ENCODE measurements at regions not wholly inside any gene's neighbourhood (a gene's known extent, or its start where the extent isn't known, plus 50 kb on each side); places are given as distances from the start of the nearest gene placed in this dataset.

DNA sequence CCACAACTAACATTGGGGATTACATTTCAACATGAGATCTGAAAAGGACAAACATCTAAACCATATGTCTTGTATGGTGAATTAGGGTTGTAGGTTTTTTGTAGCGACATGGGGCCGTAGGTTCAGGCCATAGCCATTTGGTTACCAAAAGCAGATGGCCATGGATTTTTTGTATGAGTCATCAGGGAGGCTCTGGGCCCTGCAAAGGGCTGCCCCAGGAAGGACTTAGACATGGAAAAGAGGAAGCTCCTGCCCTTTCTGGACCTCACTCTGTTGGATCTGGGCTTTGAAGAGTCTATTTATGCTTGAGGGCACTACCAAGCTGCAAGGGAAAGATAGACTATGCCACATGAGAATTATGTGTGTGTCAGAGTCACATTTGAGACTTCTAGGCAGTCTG is 89.3 kb upstream of the DHRS4 start:
- TF ChIP-seq YY1 (IDR thresholded peaks at IDR 0.05) (no peak), TAF1 (conservative IDR thresholded peaks at IDR 0.05) (no peak), EGR1 (IDR thresholded peaks at IDR 0.05; ENCODE audit: low read depth in 2 of 2) (no peak), ZBTB33 (IDR thresholded peaks at IDR 0.05) (no peak), FOXA2 (IDR thresholded peaks at IDR 0.05) (no peak), GABPA (IDR thresholded peaks at IDR 0.05 in 1 of 2, conservative IDR thresholded peaks at IDR 0.05 in 1 of 2) (no peak)
- 91% methylated on average over 2 of the region's 2 CpGs for WGBS
- Histone ChIP-seq H3K9ac (ENCODE audit: low read depth in 1 of 2, low read length in 2 of 2) (no peak overlapping the region), H3K9me3 (ENCODE audit: control insufficient read depth in 4 of 4, low read length in 3 of 4) (no peaks in the 10 kb centered on the region), H3K27me3 (ENCODE audit: control insufficient read depth in 4 of 4, insufficient read depth in 4 of 4, low read length in 3 of 4) (no peaks in the 10 kb centered on the region), H3K27ac (ENCODE audit: low read depth in 1 of 2, low read length in 2 of 2) (no peak overlapping the region), H3K36me3 (ENCODE audit: control insufficient read depth in 4 of 4, insufficient read depth in 3 of 4, low read depth in 1 of 4, low read length in 3 of 4) (no peaks in the 10 kb centered on the region), H3K4me1 (ENCODE audit: control insufficient read depth in 4 of 4, insufficient read depth in 4 of 4, low read length in 3 of 4) (no peaks in the 10 kb centered on the region), H3K4me3 (ENCODE audit: low read depth in 1 of 3, low read length in 3 of 3) (no peak overlapping the region)
- no peak for DNase-seq (ENCODE audit: low spot score)

DNA sequence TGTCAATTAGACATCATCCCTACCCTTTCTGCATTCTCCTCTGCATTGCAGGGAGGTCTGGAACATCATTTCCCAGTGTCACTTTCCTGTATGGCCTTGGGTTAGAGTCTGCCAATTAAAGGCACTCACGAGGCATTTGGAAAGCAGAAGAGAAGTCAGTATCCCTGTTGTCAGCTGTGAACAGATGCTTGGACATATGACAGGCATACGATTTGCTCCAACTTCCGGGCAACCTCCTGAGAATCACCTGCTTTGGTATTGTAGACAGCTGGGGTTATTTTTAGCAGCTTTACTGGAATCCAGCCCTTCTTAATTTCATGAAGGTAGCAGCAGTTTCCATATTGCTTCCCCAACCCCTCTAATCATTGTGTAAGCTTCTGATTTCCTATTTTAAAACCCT is 88.7 kb upstream of the DHRS4 start:
- H3K9me3 ChIP-seq (ENCODE audit: control insufficient read depth in 4 of 4, low read length in 3 of 4): no peaks in the 10 kb centered on the region
- H3K27ac ChIP-seq (ENCODE audit: low read depth in 1 of 2, low read length in 2 of 2): no peak overlapping the region
- WGBS: 76% methylated on average over 3 of the region's 3 CpGs
- H3K4me3 ChIP-seq (ENCODE audit: low read depth in 1 of 3, low read length in 3 of 3): no peak overlapping the region
- no peak for DNase-seq (ENCODE audit: low spot score)
- H3K36me3 ChIP-seq (ENCODE audit: control insufficient read depth in 4 of 4, insufficient read depth in 3 of 4, low read depth in 1 of 4, low read length in 3 of 4): no peaks in the 10 kb centered on the region
- no peaks in the 10 kb centered on the region for H3K4me1 ChIP-seq (ENCODE audit: control insufficient read depth in 4 of 4, insufficient read depth in 4 of 4, low read length in 3 of 4)
- no peaks in the 10 kb centered on the region for H3K27me3 ChIP-seq (ENCODE audit: control insufficient read depth in 4 of 4, insufficient read depth in 4 of 4, low read length in 3 of 4)
- no peak for TF ChIP-seq HNF4G (IDR thresholded peaks at IDR 0.05)
- no peak for TF ChIP-seq TAF1 (conservative IDR thresholded peaks at IDR 0.05)
- no peak for TF ChIP-seq FOXA2 (IDR thresholded peaks at IDR 0.05)
- no peak for TF ChIP-seq MAX (IDR thresholded peaks at IDR 0.05)
- no peak for TF ChIP-seq NR2F2 (IDR thresholded peaks at IDR 0.05)
- no peak for TF ChIP-seq HNF4A (conservative IDR thresholded peaks at IDR 0.05)
- TF ChIP-seq ZBTB33 (IDR thresholded peaks at IDR 0.05): no peak
- TF ChIP-seq YY1 (IDR thresholded peaks at IDR 0.05): no peak
- TF ChIP-seq RAD21 (IDR thresholded peaks at IDR 0.05): no peak
- no peak for TF ChIP-seq JUND (IDR thresholded peaks at IDR 0.05)
- no peak for TF ChIP-seq EGR1 (IDR thresholded peaks at IDR 0.05; ENCODE audit: low read depth in 2 of 2)
- no peak overlapping the region for H3K9ac ChIP-seq (ENCODE audit: low read depth in 1 of 2, low read length in 2 of 2)

GRCh38 chr14:23865502-23865901 is 88.1 kb upstream of the DHRS4 start:
- no peaks in the 10 kb centered on the region for H3K36me3 ChIP-seq (ENCODE audit: control insufficient read depth in 4 of 4, insufficient read depth in 3 of 4, low read depth in 1 of 4, low read length in 3 of 4)
- WGBS: 62% methylated on average over 2 of the region's 2 CpGs
- H3K9ac ChIP-seq (ENCODE audit: low read depth in 1 of 2, low read length in 2 of 2): no peak overlapping the region
- no peaks in the 10 kb centered on the region for H3K4me1 ChIP-seq (ENCODE audit: control insufficient read depth in 4 of 4, insufficient read depth in 4 of 4, low read length in 3 of 4)
- H3K27me3 ChIP-seq (ENCODE audit: control insufficient read depth in 4 of 4, insufficient read depth in 4 of 4, low read length in 3 of 4): no peaks in the 10 kb centered on the region
- TF ChIP-seq MAX (IDR thresholded peaks at IDR 0.05) (no peak), FOXA1 (IDR thresholded peaks at IDR 0.05) (no peak), HNF4A (conservative IDR thresholded peaks at IDR 0.05) (no peak), JUND (IDR thresholded peaks at IDR 0.05) (no peak), GABPA (IDR thresholded peaks at IDR 0.05 in 1 of 2, conservative IDR thresholded peaks at IDR 0.05 in 1 of 2) (no peak), EGR1 (IDR thresholded peaks at IDR 0.05; ENCODE audit: low read depth in 2 of 2) (no peak), RXRA (IDR thresholded peaks at IDR 0.05) (no peak)
- no peaks in the 10 kb centered on the region for H3K9me3 ChIP-seq (ENCODE audit: control insufficient read depth in 4 of 4, low read length in 3 of 4)
- no peak overlapping the region for H3K27ac ChIP-seq (ENCODE audit: low read depth in 1 of 2, low read length in 2 of 2)
- DNase-seq (ENCODE audit: low spot score): no peak
- H3K4me3 ChIP-seq (ENCODE audit: low read depth in 1 of 3, low read length in 3 of 3): no peak overlapping the region

Measured in liver (tissue), 7 donors.